Astrocyte (in vitro differentiated cells and primary cell): ENCODE measurements at regions not wholly inside any gene's neighbourhood (a gene's known extent, or its start where the extent isn't known, plus 50 kb on each side); places are given as distances from the start of the nearest gene placed in this dataset.

Experiments
- DNase-seq: peaks from one replicate; pipeline ENCODE4 v3.0.0-alpha.2; 2010; ENCODE audit warnings: low read depth
- FAIRE-seq: peaks from 2 replicates; lab custom pipeline; 2011; peaks lifted over from hg19 to GRCh38; lab: Jason Lieb, UNC
- H2AFZ ChIP-seq: 2 replicates; pipeline ENCODE4 v1.6.0; 2012; ENCODE audit warnings: low read depth, low read length, inconsistent platforms
- H3K27ac ChIP-seq: 2 replicates; pipeline ENCODE4 v1.5.1; 2011; ENCODE audit warnings: low read depth, low read length, inconsistent platforms
- H3K27me3 ChIP-seq: 2 replicates; pipeline ENCODE4 v1.6.0; 2011; ENCODE audit warnings: low read length, inconsistent platforms; ENCODE audit not compliant: insufficient read depth
- H3K36me3 ChIP-seq: 2 replicates; pipeline ENCODE4 v1.5.1; 2011; ENCODE audit warnings: low read length, inconsistent platforms; ENCODE audit not compliant: insufficient read depth
- H3K4me1 ChIP-seq: 2 replicates; pipeline ENCODE4 v1.5.1; 2011; ENCODE audit warnings: low read length, inconsistent platforms; ENCODE audit not compliant: insufficient read depth
- H3K4me2 ChIP-seq: 2 replicates; pipeline ENCODE4 v1.6.0; 2012; ENCODE audit warnings: low read length, inconsistent platforms
- H3K4me3 ChIP-seq: 2 replicates; pipeline ENCODE4 v1.5.1; 2011; ENCODE audit warnings: low read depth, mild to moderate bottlenecking, low read length, inconsistent platforms; ENCODE audit not compliant: insufficient read depth
- H3K79me2 ChIP-seq: 2 replicates; pipeline ENCODE4 v1.6.0; 2012; ENCODE audit warnings: mild to moderate bottlenecking, low read length, inconsistent platforms; ENCODE audit not compliant: insufficient read depth
- H3K9ac ChIP-seq: 2 replicates; pipeline ENCODE4 v1.6.0; 2012; ENCODE audit warnings: mild to moderate bottlenecking, low read length, inconsistent platforms
- H3K9me3 ChIP-seq: 2 replicates; pipeline ENCODE4 v1.5.1; 2012; ENCODE audit warnings: low read depth, mild to moderate bottlenecking, low read length, inconsistent platforms; ENCODE audit not compliant: insufficient read depth
- H4K20me1 ChIP-seq: 2 replicates; pipeline ENCODE4 v1.6.0; 2012; ENCODE audit warnings: low read length, inconsistent platforms; ENCODE audit not compliant: insufficient read depth
- H3K27ac Mint-ChIP-seq: one replicate; pipeline ENCODE4 v1.8.0; 2021; ENCODE audit warnings: mild to moderate bottlenecking, mixed read lengths; ENCODE audit not compliant: unreplicated experiment
- H3K27me3 Mint-ChIP-seq: one replicate; pipeline ENCODE4 v1.8.0; 2021; ENCODE audit warnings: low read depth, mixed read lengths; ENCODE audit not compliant: unreplicated experiment
- H3K36me3 Mint-ChIP-seq: one replicate; pipeline ENCODE4 v1.8.0; 2021; ENCODE audit warnings: low read depth, mixed read lengths; ENCODE audit not compliant: unreplicated experiment
- H3K4me1 Mint-ChIP-seq: one replicate; pipeline ENCODE4 v1.8.0; 2021; ENCODE audit warnings: low read depth, mixed read lengths; ENCODE audit not compliant: unreplicated experiment
- H3K4me3 Mint-ChIP-seq: one replicate; pipeline ENCODE4 v1.8.0; 2021; ENCODE audit warnings: mild to moderate bottlenecking, moderate library complexity, mixed read lengths; ENCODE audit not compliant: unreplicated experiment
- H3K9me3 Mint-ChIP-seq: one replicate; pipeline ENCODE4 v1.8.0; 2021; ENCODE audit warnings: mild to moderate bottlenecking, mixed read lengths; ENCODE audit not compliant: unreplicated experiment
- EZH2 ChIP-seq: IDR thresholded peaks from 2 replicates; pipeline ENCODE4 v1.6.1; 2012; ENCODE audit warnings: mild to moderate bottlenecking, low read length, inconsistent platforms; ENCODE audit not compliant: insufficient read depth
- TF ChIP-seq, protein P1 (sequence below): IDR thresholded peaks from 2 replicates; pipeline ENCODE4 v1.5.1; 2011; ENCODE audit warnings: low read depth, mild to moderate bottlenecking, inconsistent platforms, low read length, moderate library complexity; ENCODE audit not compliant: insufficient read depth

DNA sequence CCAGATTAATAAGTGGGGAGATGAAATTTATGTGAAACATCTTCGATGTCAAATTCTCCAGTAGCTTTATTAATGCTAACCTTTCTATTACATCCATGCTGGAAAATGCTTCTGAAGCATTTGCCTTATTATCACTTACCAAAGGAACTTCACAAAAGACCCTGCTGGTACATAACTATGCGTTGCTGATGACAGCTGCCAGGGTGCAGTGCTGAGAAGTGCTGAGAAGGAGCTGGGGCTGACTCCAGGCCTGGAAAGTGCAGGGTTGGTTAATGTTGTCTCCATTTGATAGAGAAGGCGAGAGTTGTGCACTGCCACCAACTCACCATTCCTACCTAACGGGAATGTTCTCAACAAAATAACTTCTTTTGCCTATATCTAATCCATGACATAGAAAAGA, 736.0 kb upstream of the NR2F2 start:
- no peaks in the 10 kb centered on the region for H3K36me3 ChIP-seq
- no peaks in the 10 kb centered on the region for H3K27me3 ChIP-seq
- TF ChIP-seq, protein P1, sequence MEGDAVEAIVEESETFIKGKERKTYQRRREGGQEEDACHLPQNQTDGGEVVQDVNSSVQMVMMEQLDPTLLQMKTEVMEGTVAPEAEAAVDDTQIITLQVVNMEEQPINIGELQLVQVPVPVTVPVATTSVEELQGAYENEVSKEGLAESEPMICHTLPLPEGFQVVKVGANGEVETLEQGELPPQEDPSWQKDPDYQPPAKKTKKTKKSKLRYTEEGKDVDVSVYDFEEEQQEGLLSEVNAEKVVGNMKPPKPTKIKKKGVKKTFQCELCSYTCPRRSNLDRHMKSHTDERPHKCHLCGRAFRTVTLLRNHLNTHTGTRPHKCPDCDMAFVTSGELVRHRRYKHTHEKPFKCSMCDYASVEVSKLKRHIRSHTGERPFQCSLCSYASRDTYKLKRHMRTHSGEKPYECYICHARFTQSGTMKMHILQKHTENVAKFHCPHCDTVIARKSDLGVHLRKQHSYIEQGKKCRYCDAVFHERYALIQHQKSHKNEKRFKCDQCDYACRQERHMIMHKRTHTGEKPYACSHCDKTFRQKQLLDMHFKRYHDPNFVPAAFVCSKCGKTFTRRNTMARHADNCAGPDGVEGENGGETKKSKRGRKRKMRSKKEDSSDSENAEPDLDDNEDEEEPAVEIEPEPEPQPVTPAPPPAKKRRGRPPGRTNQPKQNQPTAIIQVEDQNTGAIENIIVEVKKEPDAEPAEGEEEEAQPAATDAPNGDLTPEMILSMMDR: no peak
- TF ChIP-seq EZH2: no peak
- no peak overlapping the region for H3K4me2 ChIP-seq
- H3K36me3 Mint-ChIP-seq: no peaks in the 10 kb centered on the region
- peaks cover 2% of the 10 kb centered on the region for H3K9me3 Mint-ChIP-seq
- H3K27me3 Mint-ChIP-seq: no peaks in the 10 kb centered on the region
- DNase-seq: no peak
- H3K4me1 ChIP-seq: no peaks in the 10 kb centered on the region
- no peaks in the 10 kb centered on the region for H4K20me1 ChIP-seq
- no peak overlapping the region for H3K4me3 Mint-ChIP-seq
- H3K4me3 ChIP-seq: no peak overlapping the region
- H3K79me2 ChIP-seq: no peaks in the 10 kb centered on the region
- H3K27ac ChIP-seq: no peak overlapping the region
- no peak overlapping the region for H3K9ac ChIP-seq
- no peaks in the 10 kb centered on the region for H3K4me1 Mint-ChIP-seq
- no peak overlapping the region for H2AFZ ChIP-seq
- no peak overlapping the region for H3K27ac Mint-ChIP-seq
- no peaks in the 10 kb centered on the region for H3K9me3 ChIP-seq
- FAIRE-seq: peak; percentile 54

DNA sequence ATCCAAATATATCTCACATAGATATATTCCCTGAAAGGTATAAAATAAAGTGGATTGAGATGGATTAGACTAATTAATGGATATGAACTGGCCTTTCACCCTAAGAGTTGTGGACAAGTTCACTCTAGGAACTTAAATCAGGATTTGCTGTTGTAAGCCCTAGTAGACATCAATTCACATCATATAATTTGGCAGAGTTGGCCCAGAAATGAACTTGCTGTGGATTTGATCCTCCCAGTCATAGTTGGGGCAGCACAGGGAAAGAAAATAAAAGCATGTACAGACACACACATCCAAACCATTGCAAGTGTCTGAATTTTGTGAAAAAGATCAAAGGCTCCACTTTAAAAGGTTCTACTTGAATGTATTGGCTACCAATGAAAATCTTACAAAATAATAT, 734.7 kb upstream of the NR2F2 start:
- peaks cover 3% of the 10 kb centered on the region for H3K9me3 ChIP-seq
- no peak overlapping the region for H3K9ac ChIP-seq
- no peak for FAIRE-seq

DNA sequence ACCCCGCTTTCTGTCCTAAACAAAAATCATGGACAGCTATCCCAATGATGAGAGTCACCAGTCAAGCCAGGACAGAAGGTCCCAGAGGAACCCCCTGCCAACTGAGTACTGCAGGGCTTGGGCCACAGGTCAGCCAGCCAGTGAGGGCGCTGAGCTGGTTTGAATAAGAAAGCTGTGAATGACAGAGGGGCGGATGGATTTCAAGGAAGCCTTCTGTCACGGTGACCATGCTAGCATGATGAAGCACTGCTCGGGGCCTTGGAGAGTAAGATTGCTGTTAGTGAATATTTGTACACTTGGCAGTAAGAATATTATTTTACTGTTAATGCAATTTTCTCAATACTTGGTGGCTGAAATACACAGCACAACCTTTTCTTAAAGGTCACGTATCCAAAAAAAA, 734.0 kb upstream of the NR2F2 start:
- no peak overlapping the region for H3K27ac ChIP-seq
- no peak for TF ChIP-seq EZH2
- TF ChIP-seq, protein P1: no peak
- Mint-ChIP-seq H3K27me3 (no peaks in the 10 kb centered on the region), H3K4me3 (no peak overlapping the region), H3K36me3 (no peaks in the 10 kb centered on the region), H3K4me1 (no peaks in the 10 kb centered on the region), H3K9me3 (peaks cover 2% of the 10 kb centered on the region), H3K27ac (no peak overlapping the region)
- H4K20me1 ChIP-seq: no peaks in the 10 kb centered on the region
- H3K79me2 ChIP-seq: no peaks in the 10 kb centered on the region
- H3K4me3 ChIP-seq: no peak overlapping the region
- H3K4me2 ChIP-seq: no peak overlapping the region
- no peaks in the 10 kb centered on the region for H3K27me3 ChIP-seq
- H3K9ac ChIP-seq: no peak overlapping the region
- H3K4me1 ChIP-seq: no peaks in the 10 kb centered on the region
- H3K9me3 ChIP-seq: peaks cover 3% of the 10 kb centered on the region
- no peak for DNase-seq
- no peaks in the 10 kb centered on the region for H3K36me3 ChIP-seq
- no peak overlapping the region for H2AFZ ChIP-seq
- no peak for FAIRE-seq

More for the DNA sequence above, 734.7 kb upstream of the NR2F2 start:
- H3K27me3 Mint-ChIP-seq: no peaks in the 10 kb centered on the region
- no peak overlapping the region for H3K27ac Mint-ChIP-seq
- Histone ChIP-seq H4K20me1 (no peaks in the 10 kb centered on the region), H3K27ac (no peak overlapping the region), H3K36me3 (no peaks in the 10 kb centered on the region), H2AFZ (no peak overlapping the region), H3K4me3 (no peak overlapping the region), H3K4me2 (no peak overlapping the region), H3K27me3 (no peaks in the 10 kb centered on the region), H3K4me1 (no peaks in the 10 kb centered on the region), H3K79me2 (no peaks in the 10 kb centered on the region)
- H3K9me3 Mint-ChIP-seq: peaks cover 2% of the 10 kb centered on the region
- DNase-seq: no peak
- no peaks in the 10 kb centered on the region for H3K4me1 Mint-ChIP-seq
- H3K36me3 Mint-ChIP-seq: no peaks in the 10 kb centered on the region
- TF ChIP-seq EZH2: no peak
- TF ChIP-seq, protein P1: no peak
- no peak overlapping the region for H3K4me3 Mint-ChIP-seq
